ENCODE measurements at regions not wholly inside any gene's neighbourhood (a gene's known extent, or its start where the extent isn't known, plus 50 kb on each side); places are given as distances from the start of the nearest gene placed in this dataset. TPM values are rescaled to one million over a fixed set of nuclear protein-coding genes. Genes with fewer than 3 reads are reported as not detected.

DNA sequence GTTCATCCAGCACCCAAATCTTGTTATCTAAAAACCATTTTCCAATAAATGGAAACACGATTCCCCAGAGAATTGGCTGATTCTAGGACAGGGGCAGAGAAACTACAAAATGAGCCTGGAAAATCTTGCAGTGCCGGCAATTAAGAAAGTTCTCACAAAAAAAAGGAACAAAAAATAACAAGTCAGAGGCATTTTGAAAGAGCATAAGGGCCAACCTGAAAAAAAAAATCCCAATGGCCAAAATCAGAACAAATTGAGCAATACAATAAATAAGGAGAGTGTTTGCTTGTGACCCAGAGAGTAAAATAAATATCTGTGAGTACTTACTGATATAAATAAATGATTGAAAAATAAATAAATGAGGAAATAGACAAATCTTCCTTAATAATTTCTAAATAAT lies 55.1 kb upstream of the S1PR3 start:
- H3K36me3 Mint-ChIP-seq (ENCODE audit: low read depth), result no peaks in the 10 kb centered on the region
- TF ChIP-seq CTCF (conservative IDR thresholded peaks at IDR 0.05), result no peak
- H3K4me1 Mint-ChIP-seq, result no peaks in the 10 kb centered on the region
- no peak overlapping the region for H3K4me3 Mint-ChIP-seq
- H3K9me3 Mint-ChIP-seq, result peaks cover 12% of the 10 kb centered on the region
- DNase-seq (ENCODE audit: low read depth, low spot score), result no peak
- H3K27me3 Mint-ChIP-seq (ENCODE audit: low read depth), result peaks cover 2% of the 10 kb centered on the region
- H3K27ac Mint-ChIP-seq (ENCODE audit: unreplicated experiment), result no peak overlapping the region

DNA sequence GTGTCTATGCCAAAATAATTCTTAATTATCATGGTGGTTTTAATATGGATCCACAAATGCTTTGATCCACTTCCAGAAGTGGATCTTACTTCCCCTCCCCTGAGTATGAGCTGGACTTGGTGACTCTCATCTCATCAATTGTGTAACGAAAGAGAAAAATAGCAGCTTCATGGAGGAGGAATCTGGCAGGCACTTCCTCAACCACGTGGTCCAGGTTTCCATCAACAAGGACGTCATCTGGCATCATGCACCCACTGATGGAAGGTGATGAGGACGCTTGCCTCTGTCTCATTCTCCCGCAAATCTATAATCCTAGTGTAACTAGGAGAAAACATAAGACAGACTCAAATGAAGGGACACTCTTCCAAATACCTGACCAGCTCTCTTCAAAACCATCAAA lies 54.6 kb upstream of the S1PR3 start:
- peaks cover 12% of the 10 kb centered on the region for H3K9me3 Mint-ChIP-seq
- no peaks in the 10 kb centered on the region for H3K36me3 Mint-ChIP-seq (ENCODE audit: low read depth)
- H3K27me3 Mint-ChIP-seq (ENCODE audit: low read depth), result peaks cover 2% of the 10 kb centered on the region
- no peak for DNase-seq (ENCODE audit: low read depth, low spot score)
- H3K27ac Mint-ChIP-seq (ENCODE audit: unreplicated experiment), result no peak overlapping the region
- no peak overlapping the region for H3K4me3 Mint-ChIP-seq
- TF ChIP-seq CTCF (conservative IDR thresholded peaks at IDR 0.05), result no peak
- no peaks in the 10 kb centered on the region for H3K4me1 Mint-ChIP-seq

GRCh38 chr9:88937248-88937647 lies 54.0 kb upstream of the S1PR3 start:
- no peak overlapping the region for H3K4me3 Mint-ChIP-seq
- no peaks in the 10 kb centered on the region for H3K36me3 Mint-ChIP-seq (ENCODE audit: low read depth)
- no peak for TF ChIP-seq CTCF (conservative IDR thresholded peaks at IDR 0.05)
- no peak for DNase-seq (ENCODE audit: low read depth, low spot score)
- peaks cover 2% of the 10 kb centered on the region for H3K27me3 Mint-ChIP-seq (ENCODE audit: low read depth)
- H3K9me3 Mint-ChIP-seq, result peaks cover 10% of the 10 kb centered on the region
- H3K4me1 Mint-ChIP-seq, result no peaks in the 10 kb centered on the region
- no peak overlapping the region for H3K27ac Mint-ChIP-seq (ENCODE audit: unreplicated experiment)

- H3K9me3 Mint-ChIP-seq, result peaks cover 7% of the 10 kb centered on the region
Measured at GRCh38 chr9:88938189-88938588, 53.1 kb upstream of the S1PR3 start.

More at GRCh38 chr9:88938189-88938588, 53.1 kb upstream of the S1PR3 start:
- Mint-ChIP-seq H3K4me1 (no peaks in the 10 kb centered on the region), H3K27me3 (ENCODE audit: low read depth) (peaks cover 2% of the 10 kb centered on the region), H3K4me3 (no peak overlapping the region), H3K36me3 (ENCODE audit: low read depth) (no peaks in the 10 kb centered on the region), H3K27ac (ENCODE audit: unreplicated experiment) (no peak overlapping the region)
- DNase-seq (ENCODE audit: low read depth, low spot score), result no peak
- no peak for TF ChIP-seq CTCF (conservative IDR thresholded peaks at IDR 0.05)

Small RNA genes in the stretch of these regions (microRNA-seq; reads per million reads assigned to microRNA genes)
- gene MIR4289, result not detected
